ENCODE measurements at regions not wholly inside any gene's neighbourhood (a gene's known extent, or its start where the extent isn't known, plus 50 kb on each side); places are given as distances from the start of the nearest gene placed in this dataset.

DNA sequence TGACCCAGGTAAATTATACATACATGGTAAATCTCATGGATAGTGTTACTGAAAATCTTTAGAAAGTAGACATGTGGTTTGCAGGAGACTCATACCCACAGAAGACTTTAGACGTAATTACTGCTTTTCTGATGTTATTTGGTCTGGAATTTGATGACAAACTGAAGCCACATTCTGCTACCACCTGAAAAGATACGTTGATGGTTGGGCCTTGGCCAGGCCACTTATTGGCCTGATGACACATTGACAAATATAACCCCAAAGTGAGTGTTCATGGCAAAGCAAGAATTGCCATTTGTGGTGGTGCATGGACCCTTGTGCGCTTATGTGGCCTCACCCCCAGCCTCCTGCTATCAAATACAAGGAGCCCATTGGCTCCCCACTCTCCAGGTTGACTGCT is 155.6 kb downstream of the METTL4 start:
- Histone ChIP-seq H3K36me3 (ENCODE audit: control insufficient read depth in 1 of 2, insufficient read depth in 2 of 2, low read length in 2 of 2) (no peaks in the 10 kb centered on the region), H3K4me1 (ENCODE audit: control insufficient read depth in 1 of 2, insufficient read depth in 2 of 2, low read length in 2 of 2) (peaks cover 4 to 13% of the 10 kb centered on the region in 2 experiments), H3K4me2 (ENCODE audit: low read length) (no peak overlapping the region), H3K9me3 (ENCODE audit: control insufficient read depth in 1 of 2, insufficient read depth in 1 of 2, low read depth in 1 of 2, low read length in 2 of 2) (no peaks in the 10 kb centered on the region), H3K27me3 (ENCODE audit: insufficient read depth, low read length) (no peaks in the 10 kb centered on the region), H3K9me2 (ENCODE audit: insufficient read depth) (no peaks in the 10 kb centered on the region), H3K4me3 (replicated peaks in 1 of 2; ENCODE audit: low read depth in 1 of 2, low read length in 2 of 2) (no peak overlapping the region), H3K9ac (ENCODE audit: low read length) (no peak overlapping the region), H3K27ac (ENCODE audit: low read depth, low read length) (no peak overlapping the region), H4K20me1 (ENCODE audit: insufficient read depth) (no peaks in the 10 kb centered on the region), H3K79me2 (ENCODE audit: insufficient read depth, low read length) (no peaks in the 10 kb centered on the region), H2AFZ (ENCODE audit: low read depth, low read length, poor library complexity, severe bottlenecking) (no peak overlapping the region)
- BruUV-seq (replicated peaks) = no TSS peak
- intact Hi-C loops (cut with micrococcal nuclease) = no loop called here
- TF ChIP-seq, protein P1, sequence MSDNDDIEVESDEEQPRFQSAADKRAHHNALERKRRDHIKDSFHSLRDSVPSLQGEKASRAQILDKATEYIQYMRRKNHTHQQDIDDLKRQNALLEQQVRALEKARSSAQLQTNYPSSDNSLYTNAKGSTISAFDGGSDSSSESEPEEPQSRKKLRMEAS (IDR thresholded peaks at IDR 0.05) = no peak
- no peak for TF ChIP-seq SRF (IDR thresholded peaks at IDR 0.05; ENCODE audit: low read depth)
- no peak for TF ChIP-seq EGR1 (IDR thresholded peaks at IDR 0.05; ENCODE audit: low read depth)
- RAD21 ChIA-PET (ENCODE audit: low non-redundant PET in 1 of 2, low total read pairs in 2 of 2, uncharacterized antibody in 2 of 2, unreplicated experiment in 2 of 2) = no interaction called here
- CTCF ChIA-PET = no interaction called here
- DNase-seq (ENCODE audit: low read depth, low spot score) (no peak), ATAC-seq (no peak)
- POLR2A ChIA-PET = no interaction called here

- RAD21 ChIA-PET (ENCODE audit: low non-redundant PET in 1 of 2, low total read pairs in 2 of 2, uncharacterized antibody in 2 of 2, unreplicated experiment in 2 of 2) = no interaction called here
- intact Hi-C loops (cut with micrococcal nuclease) = no loop called here
- Histone ChIP-seq H3K4me1 (ENCODE audit: control insufficient read depth in 1 of 2, insufficient read depth in 2 of 2, low read length in 2 of 2) (no peaks in the 10 kb centered on the region), H3K9ac (ENCODE audit: low read length) (no peak overlapping the region), H3K4me3 (replicated peaks in 1 of 2; ENCODE audit: low read depth in 1 of 2, low read length in 2 of 2) (no peak overlapping the region), H3K27ac (ENCODE audit: low read depth, low read length) (no peak overlapping the region), H3K4me2 (ENCODE audit: low read length) (no peak overlapping the region), H3K27me3 (ENCODE audit: insufficient read depth, low read length) (no peaks in the 10 kb centered on the region), H2AFZ (ENCODE audit: low read depth, low read length, poor library complexity, severe bottlenecking) (no peak overlapping the region), H3K79me2 (ENCODE audit: insufficient read depth, low read length) (no peaks in the 10 kb centered on the region), H3K36me3 (ENCODE audit: control insufficient read depth in 1 of 2, insufficient read depth in 2 of 2, low read length in 2 of 2) (no peaks in the 10 kb centered on the region), H4K20me1 (ENCODE audit: insufficient read depth) (no peaks in the 10 kb centered on the region), H3K9me3 (ENCODE audit: control insufficient read depth in 1 of 2, insufficient read depth in 1 of 2, low read depth in 1 of 2, low read length in 2 of 2) (no peaks in the 10 kb centered on the region), H3K9me2 (ENCODE audit: insufficient read depth) (no peaks in the 10 kb centered on the region)
- no peak for ATAC-seq
- DNase-seq (ENCODE audit: low read depth, low spot score) = no peak
- POLR2A ChIA-PET = no interaction called here
- no TSS peak for BruUV-seq (replicated peaks)
- CTCF ChIA-PET = no interaction called here
- TF ChIP-seq SP1 (IDR thresholded peaks at IDR 0.05; ENCODE audit: low read depth) (no peak), POLR2A (IDR thresholded peaks at IDR 0.05; ENCODE audit: borderline replicate concordance, extremely low read depth, insufficient read depth, insufficient read length) (no peak), ELF1 (IDR thresholded peaks at IDR 0.05; ENCODE audit: borderline replicate concordance, low read depth) (no peak), TCF7L2 (IDR thresholded peaks at IDR 0.05; ENCODE audit: borderline replicate concordance, extremely low read depth, insufficient read depth, insufficient read length) (no peak), ZFX (IDR thresholded peaks at IDR 0.05) (no peak), RAD21 (IDR thresholded peaks at IDR 0.05; ENCODE audit: low read depth) (no peak), ZNF274 (IDR thresholded peaks at IDR 0.05; ENCODE audit: low read depth, low read length) (no peak), JUND (IDR thresholded peaks at IDR 0.05) (no peak), REST (IDR thresholded peaks at IDR 0.05; ENCODE audit: low read depth) (no peak)
- TF ChIP-seq, protein P1 (IDR thresholded peaks at IDR 0.05) = no peak
Observed at GRCh38 chr18:2417861-2418610, 153.3 kb downstream of the METTL4 start.
